ENCODE measurements at regions not wholly inside any gene's neighbourhood (a gene's known extent, or its start where the extent isn't known, plus 50 kb on each side); places are given as distances from the start of the nearest gene placed in this dataset.

- TF ChIP-seq CTCF (conservative IDR thresholded peaks at IDR 0.05; ENCODE audit: low read length) = no peak
- H3K4me3 ChIP-seq (ENCODE audit: low read length) = no peak overlapping the region
- DNase-seq (ENCODE audit: low read depth) = peak; percentile 25
These were observed 104.7 kb downstream of the LITAF start for GRCh38 chr16:11481987-11482386.

- DNase-seq (ENCODE audit: low read depth) = no peak
- TF ChIP-seq CTCF (conservative IDR thresholded peaks at IDR 0.05; ENCODE audit: low read length) = no peak
These were observed 103.6 kb downstream of the LITAF start for GRCh38 chr16:11482946-11483748.

DNA sequence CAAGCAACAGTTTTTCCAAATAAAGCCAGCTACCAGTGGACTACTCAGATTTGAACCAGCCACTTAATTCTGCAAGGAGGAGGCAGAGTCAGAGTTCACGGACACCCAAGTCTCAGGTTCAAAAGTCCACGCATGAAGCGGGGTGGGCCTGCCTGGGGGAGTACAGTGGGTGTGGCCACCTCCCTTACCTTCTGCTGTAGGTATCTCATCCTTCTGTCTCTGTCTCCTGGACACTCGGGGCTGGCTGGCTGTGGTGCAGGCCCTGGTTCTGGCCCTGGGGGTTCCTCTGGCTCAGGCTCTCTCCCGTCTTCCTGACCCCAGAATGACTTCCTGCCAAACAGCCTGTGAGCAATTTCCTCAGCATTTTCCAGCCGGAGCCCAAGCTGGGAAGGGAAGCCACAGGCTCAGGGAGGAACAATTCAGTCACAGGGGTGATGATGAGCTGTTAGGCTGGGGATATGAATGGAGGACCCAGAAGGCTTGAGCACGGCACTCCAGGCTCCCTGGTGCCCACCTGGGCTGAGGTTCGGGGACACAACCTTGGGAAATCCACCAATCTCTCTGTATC is 101.9 kb downstream of the LITAF start:
- H3K4me3 ChIP-seq (ENCODE audit: low read length) = no peak overlapping the region
- DNase-seq (ENCODE audit: low read depth) = peak; percentile 27
- TF ChIP-seq CTCF (conservative IDR thresholded peaks at IDR 0.05; ENCODE audit: low read length) = no peak

More at GRCh38 chr16:11482946-11483748, 103.6 kb downstream of the LITAF start:
- H3K4me3 ChIP-seq (ENCODE audit: low read length) = no peak overlapping the region

DNA sequence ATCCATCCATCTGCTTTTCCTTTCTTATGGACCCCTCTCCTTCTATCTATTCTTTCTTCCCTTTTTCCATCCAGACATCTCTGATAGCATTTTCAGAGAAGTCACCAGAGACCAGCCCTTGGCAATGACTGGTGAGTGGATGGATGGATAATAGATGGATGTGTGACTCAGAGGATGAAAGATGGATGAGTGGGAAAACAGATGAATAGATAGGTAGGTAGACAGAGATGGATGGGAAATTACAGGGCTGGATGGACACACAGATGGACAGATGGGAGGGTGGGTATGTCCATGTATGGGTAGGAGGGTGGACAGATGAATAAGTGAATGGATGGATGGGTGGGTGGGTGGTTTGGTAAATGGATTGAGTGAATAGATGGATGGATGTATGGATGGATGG is 101.0 kb downstream of the LITAF start:
- H3K4me3 ChIP-seq (ENCODE audit: low read length) = no peak overlapping the region
- TF ChIP-seq CTCF (conservative IDR thresholded peaks at IDR 0.05; ENCODE audit: low read length) = no peak
- DNase-seq (ENCODE audit: low read depth) = no peak

DNA sequence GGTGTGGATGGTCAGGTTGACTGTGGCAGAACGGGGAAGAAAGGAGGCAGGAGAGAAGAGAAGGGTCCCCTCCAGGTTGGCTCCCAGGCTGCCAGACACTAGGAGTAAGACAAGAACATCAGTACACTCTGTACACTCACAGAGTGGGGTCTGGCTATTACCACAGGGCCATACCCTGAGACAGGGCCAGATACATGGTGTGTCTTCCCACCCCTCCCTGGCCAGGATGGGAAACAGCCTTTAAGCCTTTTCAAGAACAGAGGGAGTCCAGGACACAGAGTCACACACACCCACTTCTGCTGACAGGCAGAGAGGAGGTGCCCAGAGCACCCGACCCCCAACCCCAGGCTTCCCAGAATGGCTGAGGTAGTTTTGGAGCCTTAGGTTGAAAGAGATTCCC is 99.4 kb downstream of the LITAF start:
- H3K4me3 ChIP-seq (ENCODE audit: low read length) = no peak overlapping the region
- no peak for DNase-seq (ENCODE audit: low read depth)
- no peak for TF ChIP-seq CTCF (conservative IDR thresholded peaks at IDR 0.05; ENCODE audit: low read length)

- TF ChIP-seq CTCF (conservative IDR thresholded peaks at IDR 0.05; ENCODE audit: low read length) = no peak
- DNase-seq (ENCODE audit: low read depth) = no peak
- H3K4me3 ChIP-seq (ENCODE audit: low read length) = no peak overlapping the region
These were observed 98.4 kb downstream of the LITAF start for GRCh38 chr16:11488304-11488703.

- DNase-seq (ENCODE audit: low read depth) = no peak
- no peak overlapping the region for H3K4me3 ChIP-seq (ENCODE audit: low read length)
- no peak for TF ChIP-seq CTCF (conservative IDR thresholded peaks at IDR 0.05; ENCODE audit: low read length)
These were observed 95.2 kb downstream of the LITAF start for GRCh38 chr16:11491524-11491923.
